H7 (cell line): ENCODE measurements at regions not wholly inside any gene's neighbourhood (a gene's known extent, or its start where the extent isn't known, plus 50 kb on each side); places are given as distances from the start of the nearest gene placed in this dataset.

Experiments used
- DNase-seq: peaks from one replicate; pipeline ENCODE4 v3.0.0; 2012
- H3K27me3 ChIP-seq: 2 replicates; pipeline ENCODE4 v1.6.0; 2011; ENCODE audit warnings: mild to moderate bottlenecking, low read length; ENCODE audit not compliant: control insufficient read depth, insufficient read depth
- H3K36me3 ChIP-seq: replicated peaks from 2 replicates; pipeline ENCODE4 v1.5.1; 2011; ENCODE audit warnings: low read length; ENCODE audit not compliant: control insufficient read depth, insufficient read depth
- H3K4me3 ChIP-seq: 2 replicates; pipeline ENCODE4 v1.5.1; 2011; ENCODE audit warnings: low read depth, mild to moderate bottlenecking, control low read depth, low read length, moderate library complexity; ENCODE audit not compliant: insufficient read depth

DNA sequence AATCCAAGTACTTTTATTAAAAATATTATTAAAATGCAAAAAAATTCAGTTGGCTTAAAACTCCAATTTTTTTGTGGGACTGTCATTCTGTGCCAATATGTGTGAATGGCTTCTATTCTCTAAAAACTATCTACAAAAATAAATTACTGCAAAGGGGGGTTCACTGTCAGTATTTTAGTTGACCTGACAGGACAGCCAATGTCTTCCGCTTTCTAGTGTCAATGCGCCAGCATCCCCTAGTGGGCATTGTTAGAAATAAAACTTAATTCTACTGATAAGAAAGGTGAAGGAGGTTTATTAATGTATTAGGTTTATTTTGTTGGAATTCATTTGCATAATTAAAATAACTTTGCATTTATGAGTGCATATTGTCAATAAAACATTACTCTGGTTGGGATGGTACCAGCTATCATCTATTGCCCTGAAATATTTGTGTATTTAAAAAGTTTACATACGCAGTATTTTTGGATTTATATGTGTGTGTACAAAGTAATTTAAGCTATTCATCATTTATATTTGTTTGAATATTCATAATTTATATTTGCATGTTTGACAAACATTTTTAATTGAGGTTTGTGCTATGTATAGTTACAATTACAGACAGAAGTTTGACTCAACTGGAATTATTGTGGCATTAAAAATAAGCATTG is 527.2 kb downstream of the FLRT2 start:
- DNase-seq, result no peak
- Histone ChIP-seq H3K36me3 (no peaks in the 10 kb centered on the region), H3K27me3 (no peaks in the 10 kb centered on the region), H3K4me3 (no peak overlapping the region)

- Histone ChIP-seq H3K4me3 (no peak overlapping the region), H3K27me3 (no peaks in the 10 kb centered on the region), H3K36me3 (no peaks in the 10 kb centered on the region)
- DNase-seq, result no peak
These were observed 525.6 kb downstream of the FLRT2 start for GRCh38 chr14:86055512-86056075.

DNA sequence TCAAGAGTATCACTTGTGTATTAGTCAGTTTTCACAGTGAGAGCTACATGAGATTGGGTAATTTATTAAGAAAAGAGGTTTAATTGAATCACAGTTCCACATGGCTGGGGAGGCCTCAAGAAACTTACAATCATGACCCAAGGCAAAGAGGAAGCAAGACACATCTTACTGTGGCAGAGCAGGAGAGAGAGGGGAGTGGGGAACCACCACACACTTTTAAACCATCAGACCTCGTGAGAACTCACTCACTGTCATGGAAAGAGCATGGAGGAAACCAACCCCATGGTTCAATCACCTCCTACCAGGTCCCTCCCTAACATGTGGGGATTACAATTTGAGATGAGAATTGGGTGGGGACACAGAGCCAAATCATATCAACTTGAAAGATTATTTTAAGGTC is 522.9 kb downstream of the FLRT2 start:
- Histone ChIP-seq H3K27me3 (no peaks in the 10 kb centered on the region), H3K4me3 (no peak overlapping the region), H3K36me3 (no peaks in the 10 kb centered on the region)
- no peak for DNase-seq

DNA sequence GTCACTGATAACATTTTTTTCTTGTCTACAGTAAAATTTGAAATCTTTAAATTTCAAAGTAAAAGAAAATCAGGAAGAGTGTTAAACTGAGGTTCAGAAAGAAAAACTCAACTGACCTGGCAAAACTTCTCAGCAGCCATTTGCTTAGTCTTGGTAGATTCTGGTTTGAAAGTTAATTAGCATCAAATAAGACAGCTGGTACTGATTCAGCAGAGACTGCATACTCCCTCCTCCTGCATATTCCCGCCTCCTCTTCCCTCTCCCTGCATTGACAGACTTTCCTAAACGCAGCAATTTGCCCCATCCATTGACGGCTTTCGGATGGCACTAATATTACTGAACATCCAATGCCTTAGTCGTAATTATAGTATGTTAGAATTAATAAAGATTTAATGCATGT is 520.8 kb downstream of the FLRT2 start:
- Histone ChIP-seq H3K4me3 (no peak overlapping the region), H3K36me3 (no peaks in the 10 kb centered on the region), H3K27me3 (no peaks in the 10 kb centered on the region)
- no peak for DNase-seq

DNA sequence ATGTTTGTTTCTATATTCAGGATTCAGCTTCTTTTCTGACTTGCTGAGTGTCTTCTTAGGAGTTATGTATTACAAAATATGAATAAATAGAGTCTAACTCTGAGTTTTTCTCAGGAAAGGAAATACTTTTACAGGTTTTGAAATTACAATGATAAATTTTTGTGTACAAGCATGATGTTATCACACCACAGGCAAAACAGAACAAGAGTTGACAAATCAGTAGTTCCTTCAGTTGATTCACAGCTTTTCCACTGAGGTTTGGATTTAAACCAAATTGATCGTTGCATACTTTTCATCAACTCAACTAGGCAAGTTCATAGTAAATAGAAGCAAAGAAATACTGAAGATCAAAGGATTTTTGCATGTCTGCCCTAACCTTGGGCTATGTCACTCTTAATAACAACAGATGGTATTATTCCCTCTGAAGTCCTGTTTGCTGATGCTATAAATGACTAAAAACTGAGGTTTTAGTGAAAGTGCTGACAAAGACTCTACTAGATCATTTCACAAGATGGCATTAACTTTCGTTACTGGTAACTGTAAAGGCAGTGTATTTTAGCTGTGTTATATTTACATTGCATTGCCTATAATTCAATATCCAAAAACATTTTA is 520.2 kb downstream of the FLRT2 start:
- DNase-seq, result no peak
- Histone ChIP-seq H3K4me3 (no peak overlapping the region), H3K27me3 (no peaks in the 10 kb centered on the region), H3K36me3 (no peaks in the 10 kb centered on the region)

DNA sequence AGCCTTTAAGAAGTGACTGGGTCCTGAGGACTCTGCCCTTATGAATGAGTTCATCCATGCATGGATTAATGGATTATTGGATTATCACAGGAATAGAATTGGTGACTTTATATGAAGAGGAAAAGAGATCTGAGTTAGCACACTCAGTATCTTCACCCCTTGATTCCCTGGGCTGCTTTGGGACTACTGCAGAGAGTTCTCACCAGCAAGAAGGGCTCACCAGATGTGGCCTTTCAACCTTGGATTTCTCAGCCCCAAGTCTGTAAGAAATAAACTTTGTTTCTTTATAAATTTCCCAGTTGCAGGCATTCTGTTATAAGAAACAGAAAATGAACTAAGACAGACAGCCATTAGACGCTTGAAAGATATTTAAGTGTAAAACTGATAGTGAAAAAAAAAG is 509.2 kb downstream of the FLRT2 start:
- H3K36me3 ChIP-seq, result no peaks in the 10 kb centered on the region
- H3K4me3 ChIP-seq, result no peak overlapping the region
- H3K27me3 ChIP-seq, result no peaks in the 10 kb centered on the region
- DNase-seq, result no peak

- peak; percentile 15 for DNase-seq
- H3K36me3 ChIP-seq, result no peaks in the 10 kb centered on the region
These were observed 508.6 kb downstream of the FLRT2 start for GRCh38 chr14:86038387-86039042.

GRCh38 chr14:86035882-86036281 is 505.9 kb downstream of the FLRT2 start:
- Histone ChIP-seq H3K27me3 (no peaks in the 10 kb centered on the region), H3K4me3 (no peak overlapping the region), H3K36me3 (no peaks in the 10 kb centered on the region)
- DNase-seq, result peak; percentile 8

More at GRCh38 chr14:86038387-86039042, 508.6 kb downstream of the FLRT2 start:
- no peak overlapping the region for H3K4me3 ChIP-seq
- no peaks in the 10 kb centered on the region for H3K27me3 ChIP-seq

DNA sequence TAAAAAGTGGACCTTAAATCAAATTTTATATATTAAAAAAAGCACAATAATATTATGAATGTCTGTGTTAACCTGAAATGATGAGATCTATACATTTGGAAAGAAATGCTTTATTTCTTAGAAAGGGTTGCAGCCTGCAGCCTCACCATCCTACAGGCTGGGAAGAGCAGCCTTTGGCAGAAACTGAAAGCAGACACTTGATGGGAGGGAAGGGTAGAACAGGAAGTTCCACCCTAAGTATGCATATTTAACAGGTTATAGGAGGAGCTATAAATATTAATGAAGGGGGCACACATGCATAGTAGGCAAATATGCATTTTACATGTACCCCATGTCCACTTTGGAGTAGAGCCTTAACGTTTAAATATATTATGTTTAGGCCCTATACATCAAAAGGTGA is 498.0 kb downstream of the FLRT2 start:
- Histone ChIP-seq H3K4me3 (no peak overlapping the region), H3K27me3 (no peaks in the 10 kb centered on the region), H3K36me3 (no peaks in the 10 kb centered on the region)
- no peak for DNase-seq

GRCh38 chr14:86027144-86027543 is 497.2 kb downstream of the FLRT2 start:
- no peaks in the 10 kb centered on the region for H3K36me3 ChIP-seq
- no peak overlapping the region for H3K4me3 ChIP-seq
- H3K27me3 ChIP-seq, result no peaks in the 10 kb centered on the region
- no peak for DNase-seq

- DNase-seq, result no peak
- Histone ChIP-seq H3K27me3 (no peaks in the 10 kb centered on the region), H3K4me3 (no peak overlapping the region), H3K36me3 (no peaks in the 10 kb centered on the region)
These were observed 492.2 kb downstream of the FLRT2 start for GRCh38 chr14:86022031-86022629.

- Histone ChIP-seq H3K27me3 (no peaks in the 10 kb centered on the region), H3K4me3 (no peak overlapping the region), H3K36me3 (no peaks in the 10 kb centered on the region)
- no peak for DNase-seq
These were observed 490.9 kb downstream of the FLRT2 start for GRCh38 chr14:86020841-86021240.

DNA sequence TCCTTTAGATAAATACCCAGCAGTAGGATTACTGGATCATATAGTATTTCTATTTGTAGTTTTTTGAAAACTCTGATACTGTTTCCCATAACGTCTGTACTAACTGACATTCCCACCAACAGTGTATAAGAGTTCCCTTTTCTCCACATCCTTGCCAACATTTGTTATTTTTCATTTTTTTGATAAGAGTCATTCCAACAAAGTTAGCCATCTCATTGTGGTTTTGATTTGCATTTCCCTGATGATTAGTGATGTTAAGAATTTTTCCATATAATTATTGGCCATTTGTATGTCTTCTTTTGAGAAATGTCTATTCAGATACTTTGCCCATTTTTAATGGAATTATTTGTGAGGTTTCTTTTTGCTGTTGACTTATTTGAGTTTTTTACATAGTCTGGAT is 486.0 kb downstream of the FLRT2 start:
- DNase-seq, result no peak
- Histone ChIP-seq H3K4me3 (no peak overlapping the region), H3K36me3 (no peaks in the 10 kb centered on the region), H3K27me3 (no peaks in the 10 kb centered on the region)

DNA sequence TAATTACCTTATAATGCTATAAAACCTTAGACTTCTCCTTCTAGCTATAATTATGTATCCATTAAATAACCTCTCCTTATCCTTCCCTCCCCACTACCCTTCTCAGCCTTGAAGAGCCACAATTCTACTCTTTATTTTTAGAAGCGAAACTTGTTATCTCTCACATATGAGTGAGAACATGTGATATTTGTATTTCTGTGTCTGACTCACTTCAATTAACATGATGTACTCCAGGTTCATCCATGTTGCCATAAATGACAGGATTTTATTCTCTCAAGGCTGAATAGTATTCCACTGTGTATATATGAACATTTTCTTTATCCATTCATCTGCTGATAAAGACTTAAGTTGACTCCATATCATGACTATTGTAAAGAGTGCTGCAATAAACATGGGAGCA is 485.6 kb downstream of the FLRT2 start:
- no peak for DNase-seq
- H3K4me3 ChIP-seq, result no peak overlapping the region
- H3K36me3 ChIP-seq, result no peaks in the 10 kb centered on the region
- no peaks in the 10 kb centered on the region for H3K27me3 ChIP-seq

DNA sequence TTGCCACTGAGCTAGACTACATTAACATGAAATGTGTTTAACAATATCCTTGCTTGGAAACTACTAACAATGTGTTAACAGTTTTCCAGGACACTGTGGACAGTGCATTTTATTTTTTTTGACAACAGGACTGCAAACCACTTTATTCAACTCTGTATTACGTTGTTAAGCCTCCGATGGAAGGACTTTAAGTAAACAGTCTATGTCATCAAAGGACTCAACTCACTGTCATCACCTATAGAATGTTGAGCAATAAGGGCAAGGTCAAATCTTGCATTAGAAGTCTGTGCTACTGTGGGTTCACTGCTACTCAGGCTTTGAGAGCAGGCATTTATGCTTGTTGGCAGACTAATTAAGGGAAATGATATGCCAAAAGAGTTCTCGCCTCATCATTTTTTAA is 483.7 kb downstream of the FLRT2 start:
- Histone ChIP-seq H3K4me3 (no peak overlapping the region), H3K27me3 (no peaks in the 10 kb centered on the region), H3K36me3 (no peaks in the 10 kb centered on the region)
- DNase-seq, result no peak
